ENCODE measurements at regions not wholly inside any gene's neighbourhood (a gene's known extent, or its start where the extent isn't known, plus 50 kb on each side); places are given as distances from the start of the nearest gene placed in this dataset.
A peak's percentile ranks its signal among the peaks of the same experiment; 100 is the strongest.

DNA sequence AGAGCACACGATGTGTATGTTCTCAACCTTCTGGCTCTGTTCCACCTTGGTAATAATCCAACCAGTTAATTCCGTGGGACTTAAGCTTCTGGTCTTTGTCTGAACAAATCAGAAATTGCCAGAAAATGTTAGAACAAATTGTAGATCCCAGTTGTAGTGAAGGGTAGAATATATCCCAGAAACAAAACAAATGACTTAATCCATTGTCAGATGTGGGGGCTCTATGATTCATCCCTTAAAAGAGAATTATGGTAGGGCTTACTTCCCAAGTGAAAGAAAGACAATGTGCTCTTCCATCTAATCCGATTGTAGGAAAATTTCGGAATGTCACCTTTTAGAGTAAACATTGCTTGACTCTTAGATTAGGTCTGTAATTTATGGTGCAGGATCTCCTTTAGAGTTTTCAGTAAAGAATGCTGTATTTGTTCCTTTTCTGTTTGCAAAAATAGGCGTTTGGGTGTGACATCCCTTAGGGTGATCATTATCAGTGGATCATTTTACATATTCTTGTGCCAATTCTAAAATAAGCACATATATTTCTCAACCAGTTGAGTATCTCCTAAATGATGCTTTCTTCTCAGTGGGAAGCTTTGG is 234.5 kb upstream of the ZNF217 start:
- 26% methylated on average over 5 of the region's 5 CpGs for WGBS (ENCODE audit: insufficient coverage, low coverage, low lambda C conversion rate, missing lambda C conversion rate)
- peaks cover 0 to 28% (median 6%) of the 10 kb centered on the region in 4 donors for H3K4me1 ChIP-seq
- H3K4me3 ChIP-seq = no peak overlapping the region
- intact Hi-C loops (cut with DNase I) = no loop called here
- no peaks in the 10 kb centered on the region for H3K9me3 ChIP-seq
- no peak for TF ChIP-seq POLR2A (IDR thresholded peaks at IDR 0.05)
- peak in 1 of 3 donors; percentile 12 for DNase-seq
- H3K36me3 ChIP-seq = no peaks in the 10 kb centered on the region
- no peak for ATAC-seq
- H3K27ac ChIP-seq = peak overlapping the region; percentile 75 to 82 (median 81)
- H3K27me3 ChIP-seq = no peaks in the 10 kb centered on the region

DNA sequence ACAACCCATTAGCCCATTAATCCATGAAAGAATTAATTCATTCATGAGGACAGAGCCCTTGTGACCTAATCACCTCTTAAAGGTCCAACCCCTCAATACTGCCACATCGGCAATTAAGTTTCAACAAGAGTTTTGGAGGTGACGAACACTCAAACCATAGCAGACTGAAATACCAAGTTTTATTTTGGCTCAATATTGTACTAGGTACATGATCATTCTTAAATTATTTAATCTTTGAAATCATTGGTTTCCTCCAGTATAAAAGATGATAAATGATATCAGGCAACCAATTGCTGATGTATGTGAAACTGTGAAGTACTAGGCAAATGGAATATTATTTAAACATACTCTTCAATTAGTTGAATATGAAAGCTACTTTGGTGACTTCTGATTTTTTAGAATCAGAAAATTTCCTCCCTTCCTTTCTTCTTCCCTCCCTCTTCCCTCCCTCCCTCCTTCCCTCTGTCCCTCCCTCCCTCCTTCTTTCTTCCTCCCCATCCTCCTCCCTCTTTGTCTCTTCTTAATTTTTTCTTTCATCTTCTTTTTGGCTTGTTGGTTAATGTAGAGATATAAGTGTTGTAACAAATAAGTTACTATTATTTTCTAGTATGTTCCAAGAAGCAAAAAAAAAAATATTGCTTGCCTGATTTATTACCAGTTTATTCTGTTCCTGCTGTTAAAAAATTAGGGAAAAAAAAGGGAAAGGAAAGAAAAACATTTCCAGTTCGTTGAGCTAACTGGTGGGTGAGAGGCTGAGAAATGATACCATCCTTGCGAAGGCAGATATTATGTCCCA is 233.9 kb upstream of the ZNF217 start:
- ATAC-seq = no peak
- no peaks in the 10 kb centered on the region for H3K27me3 ChIP-seq
- no peak overlapping the region for H3K4me3 ChIP-seq
- no peak overlapping the region for H3K27ac ChIP-seq
- DNase-seq = no peak
- intact Hi-C loops (cut with DNase I) = no loop called here
- 68% methylated on average over 4 of the region's 4 CpGs for WGBS (ENCODE audit: insufficient coverage, low coverage, low lambda C conversion rate, missing lambda C conversion rate)
- peaks cover 0 to 28% (median 6%) of the 10 kb centered on the region in 4 donors for H3K4me1 ChIP-seq
- TF ChIP-seq, protein P1, sequence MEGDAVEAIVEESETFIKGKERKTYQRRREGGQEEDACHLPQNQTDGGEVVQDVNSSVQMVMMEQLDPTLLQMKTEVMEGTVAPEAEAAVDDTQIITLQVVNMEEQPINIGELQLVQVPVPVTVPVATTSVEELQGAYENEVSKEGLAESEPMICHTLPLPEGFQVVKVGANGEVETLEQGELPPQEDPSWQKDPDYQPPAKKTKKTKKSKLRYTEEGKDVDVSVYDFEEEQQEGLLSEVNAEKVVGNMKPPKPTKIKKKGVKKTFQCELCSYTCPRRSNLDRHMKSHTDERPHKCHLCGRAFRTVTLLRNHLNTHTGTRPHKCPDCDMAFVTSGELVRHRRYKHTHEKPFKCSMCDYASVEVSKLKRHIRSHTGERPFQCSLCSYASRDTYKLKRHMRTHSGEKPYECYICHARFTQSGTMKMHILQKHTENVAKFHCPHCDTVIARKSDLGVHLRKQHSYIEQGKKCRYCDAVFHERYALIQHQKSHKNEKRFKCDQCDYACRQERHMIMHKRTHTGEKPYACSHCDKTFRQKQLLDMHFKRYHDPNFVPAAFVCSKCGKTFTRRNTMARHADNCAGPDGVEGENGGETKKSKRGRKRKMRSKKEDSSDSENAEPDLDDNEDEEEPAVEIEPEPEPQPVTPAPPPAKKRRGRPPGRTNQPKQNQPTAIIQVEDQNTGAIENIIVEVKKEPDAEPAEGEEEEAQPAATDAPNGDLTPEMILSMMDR (IDR thresholded peaks at IDR 0.05) = no peak
- TF ChIP-seq POLR2A (IDR thresholded peaks at IDR 0.05) = no peak
- no peaks in the 10 kb centered on the region for H3K36me3 ChIP-seq
- no peaks in the 10 kb centered on the region for H3K9me3 ChIP-seq

DNA sequence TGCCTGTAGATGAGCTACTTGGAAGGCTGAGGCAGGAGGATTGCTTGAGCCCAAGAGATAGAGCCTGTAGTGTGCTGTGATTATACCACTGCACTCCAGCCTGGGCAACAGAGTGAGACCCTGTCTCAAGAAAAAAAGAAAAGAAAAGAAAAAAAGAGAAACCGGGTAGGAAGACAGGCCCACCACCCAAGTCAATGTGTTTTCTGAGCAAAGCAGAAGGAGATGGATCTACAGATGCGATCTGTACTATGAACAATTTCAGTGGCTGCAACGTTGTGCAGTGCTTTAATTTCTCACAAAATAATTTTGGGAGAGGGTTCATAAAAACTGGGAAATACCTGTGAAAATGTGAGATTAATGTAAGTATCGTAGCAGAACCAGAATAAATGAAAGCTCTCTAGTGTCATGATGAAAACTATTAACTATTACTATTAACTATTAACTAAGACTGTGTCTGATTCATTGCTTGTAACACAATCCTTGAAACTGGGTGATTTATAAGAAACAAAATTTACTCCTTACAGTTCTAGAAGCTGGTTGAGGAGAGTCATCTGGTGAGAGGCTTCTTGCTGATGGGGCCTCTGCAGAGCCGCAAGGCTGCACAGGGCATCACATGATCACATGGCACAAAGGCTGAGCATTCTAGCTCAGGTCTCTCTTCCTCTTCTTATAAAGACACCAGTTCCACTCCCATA is 233.1 kb upstream of the ZNF217 start:
- ATAC-seq (peak in 3 of 4 donors; percentile 18 to 40 (median 34)), DNase-seq (peak in 1 of 3 donors; percentile 42)
- no peaks in the 10 kb centered on the region for H3K27me3 ChIP-seq
- 85% methylated on average over 4 of the region's 5 CpGs for WGBS (ENCODE audit: insufficient coverage, low coverage, low lambda C conversion rate, missing lambda C conversion rate)
- H3K4me3 ChIP-seq = no peak overlapping the region
- no peak overlapping the region for H3K27ac ChIP-seq
- TF ChIP-seq, protein P1 (IDR thresholded peaks at IDR 0.05) = no peak
- TF ChIP-seq POLR2A (IDR thresholded peaks at IDR 0.05) = no peak
- H3K4me1 ChIP-seq = peaks cover 0 to 28% (median 6%) of the 10 kb centered on the region in 4 donors
- H3K9me3 ChIP-seq = no peaks in the 10 kb centered on the region
- H3K36me3 ChIP-seq = no peaks in the 10 kb centered on the region
- intact Hi-C loops (cut with DNase I) = no loop called here

DNA sequence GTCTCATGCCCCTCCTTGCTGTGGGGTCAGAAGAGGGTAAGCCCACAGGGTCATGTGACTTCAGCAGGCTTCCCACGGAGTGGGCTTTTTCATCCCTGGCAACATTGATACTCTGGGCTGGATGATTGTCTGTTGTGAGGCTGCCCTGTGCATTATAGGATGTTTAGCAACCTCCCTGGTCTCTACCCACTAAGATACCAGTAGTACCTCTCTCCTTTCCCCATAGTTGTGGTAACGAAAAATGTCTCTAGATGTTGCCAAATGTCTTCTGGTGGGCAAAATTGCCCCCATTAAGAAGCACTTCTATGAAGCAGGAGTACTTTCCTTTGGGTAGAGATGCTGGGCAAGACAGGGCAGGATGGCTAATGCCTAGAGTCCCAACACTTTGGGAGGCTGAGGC is 232.5 kb upstream of the ZNF217 start:
- no peak overlapping the region for H3K27ac ChIP-seq
- TF ChIP-seq, protein P1 (IDR thresholded peaks at IDR 0.05) = no peak
- no peak for TF ChIP-seq POLR2A (IDR thresholded peaks at IDR 0.05)
- peak in 1 of 3 donors; percentile 26 for DNase-seq
- intact Hi-C loops (cut with DNase I) = no loop called here
- H3K4me1 ChIP-seq = peaks cover 0 to 28% (median 6%) of the 10 kb centered on the region in 4 donors
- H3K4me3 ChIP-seq = no peak overlapping the region
- no peaks in the 10 kb centered on the region for H3K36me3 ChIP-seq
- ATAC-seq = no peak
- no peaks in the 10 kb centered on the region for H3K9me3 ChIP-seq
- H3K27me3 ChIP-seq = no peaks in the 10 kb centered on the region
- 88% methylated on average over 1 of the region's 2 CpGs for WGBS (ENCODE audit: insufficient coverage, low coverage, low lambda C conversion rate, missing lambda C conversion rate)

DNA sequence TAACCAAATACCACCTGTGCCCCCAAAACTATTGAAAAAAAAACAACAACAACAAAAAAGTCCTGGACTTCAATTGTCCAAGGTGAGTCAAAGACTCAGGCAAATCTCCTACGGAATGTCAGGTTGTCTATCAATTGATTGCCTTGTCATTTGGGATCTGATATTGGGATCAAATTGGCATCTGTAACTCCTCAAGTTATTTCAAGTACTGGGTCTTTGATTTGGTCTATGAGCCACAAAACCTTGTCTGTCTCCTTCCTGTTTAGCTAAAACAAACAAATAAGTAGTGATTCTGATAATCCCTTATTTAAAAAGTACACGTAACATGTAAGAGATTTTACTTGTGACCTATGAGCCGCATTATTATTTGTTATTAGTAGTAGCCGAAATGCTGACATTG is 231.6 kb upstream of the ZNF217 start:
- 86% methylated on average over 4 of the region's 4 CpGs for WGBS (ENCODE audit: insufficient coverage, low coverage, low lambda C conversion rate, missing lambda C conversion rate)
- Histone ChIP-seq H3K36me3 (no peaks in the 10 kb centered on the region), H3K27ac (no peak overlapping the region)

More for the DNA sequence above, 231.6 kb upstream of the ZNF217 start:
- DNase-seq (no peak), ATAC-seq (no peak)
- TF ChIP-seq POLR2A (IDR thresholded peaks at IDR 0.05) = no peak
- TF ChIP-seq, protein P1 (IDR thresholded peaks at IDR 0.05) = no peak
- Histone ChIP-seq H3K4me3 (no peak overlapping the region), H3K4me1 (peaks cover 0 to 23% (median 5%) of the 10 kb centered on the region in 4 donors), H3K9me3 (no peaks in the 10 kb centered on the region), H3K27me3 (no peaks in the 10 kb centered on the region)
- intact Hi-C loops (cut with DNase I) = no loop called here

Data from right lobe of liver (tissue), 6 donors.